Endothelial cell of umbilical vein (primary cell): ENCODE measurements at regions not wholly inside any gene's neighbourhood (a gene's known extent, or its start where the extent isn't known, plus 50 kb on each side); places are given as distances from the start of the nearest gene placed in this dataset.

Experiments used
- EZH2 ChIP-seq: IDR thresholded peaks from 2 replicates; pipeline ENCODE4 v1.6.1; 2012; ENCODE audit warnings: borderline replicate concordance, low read depth, mild to moderate bottlenecking, moderate library complexity, low read length, inconsistent platforms; ENCODE audit not compliant: severe bottlenecking
- FOS ChIP-seq: IDR thresholded peaks from 2 replicates; pipeline ENCODE4 v1.6.1; 2011; ENCODE audit warnings: mild to moderate bottlenecking, low read length, moderate library complexity, borderline replicate concordance; ENCODE audit not compliant: insufficient read depth
- GATA2 ChIP-seq: IDR thresholded peaks from 2 replicates; pipeline ENCODE4 v1.7.0; 2011; ENCODE audit warnings: low read depth, mild to moderate bottlenecking, moderate library complexity, mixed read lengths, low read length; ENCODE audit not compliant: insufficient read length, insufficient read depth
- MYC ChIP-seq: IDR thresholded peaks from one replicate; pipeline ENCODE4 v1.6.1; 2011; ENCODE audit warnings: mild to moderate bottlenecking, low read depth, low read length
- POLR2A ChIP-seq: IDR thresholded peaks from 2 replicates; pipeline ENCODE4 v1.6.1; 2012; ENCODE audit warnings: low read depth, mild to moderate bottlenecking, control low read depth, low read length
- POLR2AphosphoS5 ChIP-seq: IDR thresholded peaks from 2 replicates; pipeline ENCODE4 v1.6.1; 2012; ENCODE audit warnings: low read depth, mild to moderate bottlenecking, control low read depth, low read length, moderate library complexity; ENCODE audit not compliant: insufficient read depth
- TF ChIP-seq, protein P1 (sequence below), 2 donors: IDR thresholded peaks; 1 replicate in 1 of 2; 2 replicates in 1 of 2; pipeline ENCODE4 v1.5.1; 2011; ENCODE audit warnings: low read length in 2 of 2, mild to moderate bottlenecking in 2 of 2, moderate library complexity in 2 of 2, control low read depth in 1 of 2, inconsistent platforms in 1 of 2, low read depth in 1 of 2; ENCODE audit not compliant: insufficient read depth in 1 of 2; ENCODE audit errors: extremely low read depth in 1 of 2
- TF ChIP-seq, protein P2 (sequence below): IDR thresholded peaks from 2 replicates; pipeline ENCODE4 v1.6.1; 2011; ENCODE audit not compliant: insufficient read depth, insufficient read length

DNA sequence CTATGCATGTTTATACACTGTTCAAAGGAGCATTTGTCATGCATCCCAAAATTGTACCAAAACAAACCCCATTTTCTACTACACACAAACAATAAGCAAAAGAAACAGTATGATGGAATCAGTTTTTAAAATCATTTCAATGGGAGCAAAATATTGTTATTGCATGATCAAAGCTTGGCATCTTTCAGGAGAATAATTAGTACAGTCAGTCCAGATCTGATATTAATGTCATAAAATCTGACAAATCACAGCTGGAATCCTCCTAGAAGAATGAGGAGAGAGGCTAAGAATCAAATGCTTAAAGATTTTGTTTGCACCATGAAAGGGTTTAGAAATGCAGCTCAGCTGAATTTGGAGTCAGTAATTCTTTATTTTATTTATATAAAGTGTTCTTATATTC lies 229.7 kb upstream of the SEMA3E start:
- TF ChIP-seq, protein P1, sequence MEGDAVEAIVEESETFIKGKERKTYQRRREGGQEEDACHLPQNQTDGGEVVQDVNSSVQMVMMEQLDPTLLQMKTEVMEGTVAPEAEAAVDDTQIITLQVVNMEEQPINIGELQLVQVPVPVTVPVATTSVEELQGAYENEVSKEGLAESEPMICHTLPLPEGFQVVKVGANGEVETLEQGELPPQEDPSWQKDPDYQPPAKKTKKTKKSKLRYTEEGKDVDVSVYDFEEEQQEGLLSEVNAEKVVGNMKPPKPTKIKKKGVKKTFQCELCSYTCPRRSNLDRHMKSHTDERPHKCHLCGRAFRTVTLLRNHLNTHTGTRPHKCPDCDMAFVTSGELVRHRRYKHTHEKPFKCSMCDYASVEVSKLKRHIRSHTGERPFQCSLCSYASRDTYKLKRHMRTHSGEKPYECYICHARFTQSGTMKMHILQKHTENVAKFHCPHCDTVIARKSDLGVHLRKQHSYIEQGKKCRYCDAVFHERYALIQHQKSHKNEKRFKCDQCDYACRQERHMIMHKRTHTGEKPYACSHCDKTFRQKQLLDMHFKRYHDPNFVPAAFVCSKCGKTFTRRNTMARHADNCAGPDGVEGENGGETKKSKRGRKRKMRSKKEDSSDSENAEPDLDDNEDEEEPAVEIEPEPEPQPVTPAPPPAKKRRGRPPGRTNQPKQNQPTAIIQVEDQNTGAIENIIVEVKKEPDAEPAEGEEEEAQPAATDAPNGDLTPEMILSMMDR (IDR thresholded peaks at IDR 0.05; ENCODE audit: extremely low read depth in 1 of 2, insufficient read depth in 1 of 2, low read depth in 1 of 2, low read length in 2 of 2), result no peak
- no peak for TF ChIP-seq POLR2AphosphoS5
- TF ChIP-seq POLR2A, result no peak
- TF ChIP-seq EZH2, result no peak
- TF ChIP-seq, protein P2, sequence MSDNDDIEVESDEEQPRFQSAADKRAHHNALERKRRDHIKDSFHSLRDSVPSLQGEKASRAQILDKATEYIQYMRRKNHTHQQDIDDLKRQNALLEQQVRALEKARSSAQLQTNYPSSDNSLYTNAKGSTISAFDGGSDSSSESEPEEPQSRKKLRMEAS, result no peak
- TF ChIP-seq FOS, result no peak
- TF ChIP-seq MYC, result no peak
- no peak for TF ChIP-seq GATA2
